PC-3 (cell line): ENCODE measurements at regions not wholly inside any gene's neighbourhood (a gene's known extent, or its start where the extent isn't known, plus 50 kb on each side); places are given as distances from the start of the nearest gene placed in this dataset.

Experiments
- ATAC-seq: fragments of 200-7000 bp; cut with Tn5 transposase; 2 replicates; pipeline ENCODE4 v1.9.1; 2020; ENCODE audit warnings: mild to moderate bottlenecking, moderate library complexity
- BruUV-seq: library from RNA; stranded (reverse); fragments of 400-500 nt; replicated peaks from 2 replicates; lab custom pipeline; 2021; lab: Mats Ljungman, UMichigan
- CTCF ChIA-PET: fragments of 300-600 bp; sonication (Branson Sonifier 250); formaldehyde crosslinking; loops from one replicate; lab custom pipeline; 2022; ENCODE audit warnings: antibody characterized with exemption; lab: Charles Lee
- POLR2A ChIA-PET: fragments of 300-600 bp; sonication (Branson Sonifier 250); formaldehyde crosslinking; loops from one replicate; lab custom pipeline; 2022; ENCODE audit warnings: antibody characterized with exemption; ENCODE audit not compliant: unreplicated experiment; lab: Charles Lee
- DNase-seq: peaks from one replicate; pipeline ENCODE4 v3.0.0-alpha.2; 2015
- H2AFZ ChIP-seq: fragments of 300-600 bp; sonication (generic); 2 replicates; pipeline ENCODE4 v1.6.0; 2016; ENCODE audit warnings: antibody characterized with exemption, low read length
- H3F3A ChIP-seq: fragments of 300-600 bp; sonication (generic); one replicate; pipeline ENCODE4 v1.6.0; 2017; ENCODE audit warnings: antibody characterized with exemption, low read length, control low read depth, mild to moderate bottlenecking; ENCODE audit not compliant: unreplicated experiment
- H3K27ac ChIP-seq: fragments of 300-600 bp; sonication (generic); 2 replicates; pipeline ENCODE4 v1.5.1; 2016; ENCODE audit warnings: mild to moderate bottlenecking, low read length
- H3K27me3 ChIP-seq: fragments of 300-600 bp; sonication (generic); 2 replicates; pipeline ENCODE4 v1.6.1; 2016; ENCODE audit warnings: low read length, mixed read lengths
- H3K36me3 ChIP-seq: fragments of 300-600 bp; sonication (generic); 2 replicates; pipeline ENCODE4 v1.6.1; 2016; ENCODE audit warnings: low read depth, mixed run types, low read length, mixed read lengths
- H3K4me1 ChIP-seq: fragments of 300-600 bp; sonication (generic); 2 replicates; pipeline ENCODE4 v1.5.1; 2016; ENCODE audit warnings: low read length; ENCODE audit not compliant: insufficient read depth
- H3K4me2 ChIP-seq: fragments of 300-600 bp; sonication (generic); 2 replicates; pipeline ENCODE4 v1.6.0; 2016; ENCODE audit warnings: low read length
- H3K4me3 ChIP-seq: fragments of 300-600 bp; sonication (generic); 2 replicates; pipeline ENCODE4 v1.5.1; 2016; ENCODE audit warnings: mild to moderate bottlenecking, low read length, mixed read lengths
- H3K79me2 ChIP-seq: fragments of 300-600 bp; sonication (generic); 2 replicates; pipeline ENCODE4 v1.6.1; 2017; ENCODE audit warnings: low read length, mixed read lengths
- H3K9ac ChIP-seq: fragments of 300-600 bp; sonication (generic); 2 replicates; pipeline ENCODE4 v1.6.0; 2016; ENCODE audit warnings: mild to moderate bottlenecking, low read length
- H3K9me2 ChIP-seq: fragments of 300-600 bp; sonication (generic); replicated peaks from 2 replicates; pipeline ENCODE4 v1.6.1; 2016; ENCODE audit warnings: mixed run types, low read length, mixed read lengths
- H3K9me3 ChIP-seq: fragments of 300-600 bp; sonication (generic); 2 replicates; pipeline ENCODE4 v1.6.1; 2016; ENCODE audit warnings: low read length, mixed read lengths
- H4K20me1 ChIP-seq: fragments of 300-600 bp; sonication (generic); 2 replicates; pipeline ENCODE4 v1.6.1; 2016; ENCODE audit warnings: low read length, mixed read lengths
- EZH2 ChIP-seq: fragments of 300-600 bp; sonication (generic); IDR thresholded peaks from one replicate; pipeline ENCODE4 v1.6.1; 2017; ENCODE audit warnings: antibody characterized with exemption, mild to moderate bottlenecking, low read length; ENCODE audit not compliant: unreplicated experiment
- EZH2phosphoT487 ChIP-seq: fragments of 300-600 bp; sonication (generic); IDR thresholded peaks from 2 replicates; pipeline ENCODE4 v1.6.1; 2018; ENCODE audit warnings: mild to moderate bottlenecking, antibody characterized with exemption, low read length, borderline replicate concordance
- intact Hi-C: fragments of 100-400 bp; cut with micrococcal nuclease; formaldehyde crosslinking; loops from 2 replicates; pipeline ENCODE4 v1.9.0; 2023
- TF ChIP-seq, protein P1 (sequence below): fragments of 300-600 bp; sonication (generic); conservative IDR thresholded peaks from 2 replicates; pipeline ENCODE4 v1.5.1; 2017; ENCODE audit warnings: antibody characterized with exemption, low read depth, mild to moderate bottlenecking, low read length

DNA sequence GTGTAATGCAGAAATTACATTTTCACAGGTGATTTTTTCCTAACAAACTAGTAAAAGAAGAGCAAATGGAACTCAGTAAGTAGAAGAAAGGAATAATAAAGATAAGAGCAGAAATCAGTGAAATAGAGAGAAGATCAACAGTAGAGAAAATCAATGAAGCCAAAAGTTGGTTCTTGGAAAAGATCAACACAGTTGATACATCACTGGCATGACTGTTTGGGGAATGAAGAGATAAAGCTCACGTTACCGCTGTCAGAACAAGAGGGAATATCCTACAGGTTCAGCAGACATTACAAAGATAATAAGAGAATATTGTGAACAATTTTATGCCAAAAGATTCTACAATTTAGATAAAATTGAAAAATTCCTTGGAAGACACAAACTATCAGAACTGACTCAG is 146.4 kb downstream of the ACTR3B start:
- Histone ChIP-seq H3F3A (no peaks in the 10 kb centered on the region), H3K4me2 (no peak overlapping the region), H3K36me3 (no peaks in the 10 kb centered on the region), H3K27me3 (peaks cover 30% of the 10 kb centered on the region), H3K4me3 (no peak overlapping the region), H3K4me1 (no peaks in the 10 kb centered on the region), H3K9me3 (no peaks in the 10 kb centered on the region), H3K79me2 (no peaks in the 10 kb centered on the region), H4K20me1 (no peaks in the 10 kb centered on the region), H3K9me2 (no peaks in the 10 kb centered on the region), H3K9ac (no peak overlapping the region), H3K27ac (no peak overlapping the region), H2AFZ (no peak overlapping the region)
- BruUV-seq, result no TSS peak
- POLR2A ChIA-PET, result no interaction called here
- DNase-seq (no peak), ATAC-seq (no peak)
- TF ChIP-seq EZH2phosphoT487, result no peak
- TF ChIP-seq, protein P1, sequence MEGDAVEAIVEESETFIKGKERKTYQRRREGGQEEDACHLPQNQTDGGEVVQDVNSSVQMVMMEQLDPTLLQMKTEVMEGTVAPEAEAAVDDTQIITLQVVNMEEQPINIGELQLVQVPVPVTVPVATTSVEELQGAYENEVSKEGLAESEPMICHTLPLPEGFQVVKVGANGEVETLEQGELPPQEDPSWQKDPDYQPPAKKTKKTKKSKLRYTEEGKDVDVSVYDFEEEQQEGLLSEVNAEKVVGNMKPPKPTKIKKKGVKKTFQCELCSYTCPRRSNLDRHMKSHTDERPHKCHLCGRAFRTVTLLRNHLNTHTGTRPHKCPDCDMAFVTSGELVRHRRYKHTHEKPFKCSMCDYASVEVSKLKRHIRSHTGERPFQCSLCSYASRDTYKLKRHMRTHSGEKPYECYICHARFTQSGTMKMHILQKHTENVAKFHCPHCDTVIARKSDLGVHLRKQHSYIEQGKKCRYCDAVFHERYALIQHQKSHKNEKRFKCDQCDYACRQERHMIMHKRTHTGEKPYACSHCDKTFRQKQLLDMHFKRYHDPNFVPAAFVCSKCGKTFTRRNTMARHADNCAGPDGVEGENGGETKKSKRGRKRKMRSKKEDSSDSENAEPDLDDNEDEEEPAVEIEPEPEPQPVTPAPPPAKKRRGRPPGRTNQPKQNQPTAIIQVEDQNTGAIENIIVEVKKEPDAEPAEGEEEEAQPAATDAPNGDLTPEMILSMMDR, result no peak
- no peak for TF ChIP-seq EZH2
- CTCF ChIA-PET, result no interaction called here
- intact Hi-C loops, result no loop called here

DNA sequence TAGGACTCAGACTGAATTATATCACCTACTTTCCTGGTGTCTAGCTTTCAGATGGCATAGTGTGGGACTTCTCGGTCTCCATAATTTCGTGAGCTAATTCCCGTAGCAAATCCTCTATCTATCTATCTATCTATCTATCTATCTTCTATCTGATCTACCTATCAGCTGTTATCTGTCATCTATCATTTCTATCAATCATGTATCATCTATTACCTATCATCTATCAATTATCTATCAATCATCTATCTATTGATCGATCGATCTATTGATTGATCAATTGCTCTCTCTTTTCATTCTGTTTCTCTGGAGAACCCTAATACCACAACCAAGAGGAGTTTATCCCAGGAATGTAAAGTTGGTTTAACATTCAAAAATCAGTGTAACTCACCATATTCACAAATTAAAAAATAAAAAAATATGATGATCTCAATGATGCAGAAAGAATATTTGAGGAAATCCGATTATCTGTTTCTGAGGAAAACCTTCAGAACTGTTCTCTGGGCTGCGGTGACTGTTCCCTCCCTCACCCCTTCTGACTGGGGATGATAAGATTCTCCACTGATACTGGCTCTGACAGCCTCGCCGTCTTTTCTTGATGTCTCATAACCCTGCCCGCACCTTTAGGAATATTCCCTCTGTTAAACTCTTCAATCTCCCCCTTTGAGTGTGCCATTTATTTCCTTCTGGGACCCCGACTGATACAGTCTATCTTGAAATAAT is 147.7 kb downstream of the ACTR3B start:
- no TSS peak for BruUV-seq
- TF ChIP-seq, protein P1, result no peak
- no peak for TF ChIP-seq EZH2
- no peak for TF ChIP-seq EZH2phosphoT487
- CTCF ChIA-PET, result no interaction called here
- Histone ChIP-seq H3K4me3 (no peak overlapping the region), H3K9ac (no peak overlapping the region), H2AFZ (no peak overlapping the region), H3F3A (no peaks in the 10 kb centered on the region), H3K4me2 (no peak overlapping the region), H3K36me3 (no peaks in the 10 kb centered on the region), H4K20me1 (no peaks in the 10 kb centered on the region), H3K27ac (no peak overlapping the region), H3K9me3 (no peaks in the 10 kb centered on the region), H3K4me1 (no peaks in the 10 kb centered on the region), H3K27me3 (peaks cover 30% of the 10 kb centered on the region), H3K9me2 (no peaks in the 10 kb centered on the region), H3K79me2 (no peaks in the 10 kb centered on the region)
- POLR2A ChIA-PET, result no interaction called here
- no peak for DNase-seq
- intact Hi-C loops, result no loop called here
- ATAC-seq, result no peak

DNA sequence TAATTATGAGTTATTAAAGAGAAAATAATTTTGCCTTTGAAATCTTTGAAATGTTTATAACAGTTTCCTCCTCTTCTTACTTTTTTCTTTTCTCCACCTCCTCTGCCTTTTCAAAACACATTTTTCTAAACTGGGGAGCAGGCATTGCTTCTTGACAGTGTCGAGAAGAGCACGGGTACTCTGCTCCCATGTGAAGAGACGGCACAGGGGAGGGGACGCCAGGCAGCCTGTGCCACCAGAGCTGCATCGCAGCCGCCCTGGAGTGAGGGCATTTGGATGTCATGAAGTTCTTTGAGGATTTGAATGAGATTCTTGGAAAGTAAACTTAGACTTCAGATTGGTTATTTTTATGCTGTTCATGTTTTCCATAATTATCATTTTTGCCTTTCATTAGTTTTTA is 149.7 kb downstream of the ACTR3B start:
- Histone ChIP-seq H2AFZ (no peak overlapping the region), H3K4me2 (no peak overlapping the region), H3K4me1 (no peaks in the 10 kb centered on the region), H3K79me2 (no peaks in the 10 kb centered on the region), H3K9me2 (no peaks in the 10 kb centered on the region), H3K9ac (no peak overlapping the region), H3F3A (no peaks in the 10 kb centered on the region), H3K27me3 (peaks cover 30% of the 10 kb centered on the region), H3K27ac (no peak overlapping the region), H3K36me3 (no peaks in the 10 kb centered on the region), H3K4me3 (no peak overlapping the region), H3K9me3 (no peaks in the 10 kb centered on the region), H4K20me1 (no peaks in the 10 kb centered on the region)
- no peak for DNase-seq
- TF ChIP-seq EZH2phosphoT487 (no peak), EZH2 (no peak)
- TF ChIP-seq, protein P1, result no peak
- no peak for ATAC-seq
- POLR2A ChIA-PET, result no interaction called here
- CTCF ChIA-PET, result no interaction called here
- intact Hi-C loops, result no loop called here
- BruUV-seq, result no TSS peak
